K562 (cell line): ENCODE measurements at regions not wholly inside any gene's neighbourhood (a gene's known extent, or its start where the extent isn't known, plus 50 kb on each side); places are given as distances from the start of the nearest gene placed in this dataset.
A peak's percentile ranks its signal among the peaks of the same experiment; 100 is the strongest.

Experiments used
- BMI1 ChIP-seq: fragments of 150-350 bp; IDR thresholded peaks from 2 replicates; pipeline ENCODE4 v1.6.1; 2014; ENCODE audit warnings: low read length
- CSDE1 ChIP-seq, 2 experiments: fragments of 450-650 bp; IDR thresholded peaks; 2 replicates each; pipeline ENCODE4 v1.6.1; 2016; ENCODE audit warnings: mild to moderate bottlenecking in 1 of 2
- CTCFL ChIP-seq: IDR thresholded peaks from 2 replicates; pipeline ENCODE4 v1.6.1; 2011; ENCODE audit warnings: borderline replicate concordance, low read depth, mild to moderate bottlenecking, moderate library complexity, low read length; ENCODE audit not compliant: insufficient read depth, poor library complexity, severe bottlenecking
- GABPA ChIP-seq: fragments of 200-800 bp; sonication (Bioruptor generic); conservative IDR thresholded peaks from 2 replicates; pipeline ENCODE4 v1.6.1; 2016; ENCODE audit warnings: low read depth, missing genetic modification characterization, missing compliant biosample characterization
- GTF2A2 ChIP-seq: IDR thresholded peaks from 2 replicates; pipeline ENCODE4 v1.6.1; 2016; ENCODE audit warnings: mild to moderate bottlenecking, missing genetic modification characterization, missing compliant biosample characterization
- GTF2E2 ChIP-seq: fragments of 200-800 bp; sonication (Bioruptor generic); IDR thresholded peaks from 2 replicates; pipeline ENCODE4 v1.6.1; 2016; ENCODE audit warnings: missing genetic modification characterization, missing compliant biosample characterization
- HDAC3 ChIP-seq: fragments of 450-650 bp; IDR thresholded peaks from 2 replicates; pipeline ENCODE4 v1.6.1; 2018; ENCODE audit warnings: borderline replicate concordance, mild to moderate bottlenecking, moderate library complexity; ENCODE audit not compliant: partially characterized antibody
- KAT7 ChIP-seq: sonication (generic); formaldehyde crosslinking; IDR thresholded peaks from 2 replicates; pipeline ENCODE4 v1.8.0; 2022; ENCODE audit warnings: missing genetic modification reagents, mild to moderate bottlenecking, borderline replicate concordance
- KDM5B ChIP-seq: fragments of 200-600 bp; sonication (generic); IDR thresholded peaks from 2 replicates; pipeline ENCODE4 v1.6.1; 2012; ENCODE audit warnings: low read depth, mild to moderate bottlenecking, moderate library complexity, low read length, control low read depth, inconsistent platforms; ENCODE audit not compliant: insufficient replicate concordance
- KLF10 ChIP-seq: fragments of 250-450 bp; sonication (Bioruptor Pico); IDR thresholded peaks from 2 replicates; pipeline ENCODE4 v1.6.1; 2021; ENCODE audit warnings: matching md5 sums
- MAFG ChIP-seq: fragments of 450-650 bp; conservative IDR thresholded peaks from 2 replicates; pipeline ENCODE4 v1.6.1; 2016; ENCODE audit warnings: missing genetic modification characterization, missing compliant biosample characterization
- MLX ChIP-seq, 2 experiments: fragments of 450-650 bp in 1 of 2; sonication (generic) in 1 of 2; formaldehyde crosslinking; conservative IDR thresholded peaks; 2 replicates each; pipeline versions ENCODE4 v1.4.0 to v1.8.1; 2020 to 2022; ENCODE audit warnings: mild to moderate bottlenecking in 1 of 2, missing genetic modification reagents in 1 of 2
- MTA1 ChIP-seq: fragments of 450-650 bp; IDR thresholded peaks from 2 replicates; pipeline ENCODE4 v1.6.1; 2017; ENCODE audit warnings: borderline replicate concordance
- NR2C1 ChIP-seq, 2 experiments: fragments of 450-650 bp; IDR thresholded peaks; 2 replicates each; pipeline ENCODE4 v1.6.1; 2017; ENCODE audit warnings: mild to moderate bottlenecking in 2 of 2, antibody characterized with exemption in 1 of 2, inconsistent platforms in 1 of 2, missing compliant biosample characterization in 1 of 2, missing genetic modification characterization in 1 of 2
- SIN3B ChIP-seq: fragments of 450-650 bp; IDR thresholded peaks from 2 replicates; pipeline ENCODE4 v1.6.1; 2017; ENCODE audit warnings: low read depth, mild to moderate bottlenecking, moderate library complexity
- SREBF2 ChIP-seq: sonication (generic); formaldehyde crosslinking; IDR thresholded peaks from 2 replicates; pipeline ENCODE4 v1.4.0; 2020; ENCODE audit warnings: mild to moderate bottlenecking, missing genetic modification reagents
- ZBTB33 ChIP-seq: sonication (generic); formaldehyde crosslinking; IDR thresholded peaks from 2 replicates; pipeline ENCODE4 v1.8.1; 2023; ENCODE audit warnings: mild to moderate bottlenecking, missing genetic modification reagents
- ZFX ChIP-seq: sonication (generic); formaldehyde crosslinking; IDR thresholded peaks from 2 replicates; pipeline ENCODE4 v1.8.0; 2022; ENCODE audit warnings: mild to moderate bottlenecking, missing genetic modification reagents, moderate library complexity
- ZNF584 ChIP-seq: fragments of 200-800 bp; sonication (Bioruptor generic); IDR thresholded peaks from 2 replicates; pipeline ENCODE4 v1.6.1; 2016; ENCODE audit warnings: low read depth, mild to moderate bottlenecking, missing genetic modification characterization, missing compliant biosample characterization
- ZNF699 ChIP-seq: fragments of 250-450 bp; sonication (Bioruptor Pico); IDR thresholded peaks from 2 replicates; pipeline ENCODE4 v1.8.0; 2021; ENCODE audit warnings: mild to moderate bottlenecking, moderate library complexity; ENCODE audit not compliant: insufficient replicate concordance
- TF ChIP-seq, protein P1 (sequence below): sonication (generic); formaldehyde crosslinking; IDR thresholded peaks from 2 replicates; pipeline ENCODE4 v1.8.1; 2023; ENCODE audit warnings: mild to moderate bottlenecking, missing genetic modification reagents

- TF ChIP-seq CTCFL, result no peak
- TF ChIP-seq, protein P1, sequence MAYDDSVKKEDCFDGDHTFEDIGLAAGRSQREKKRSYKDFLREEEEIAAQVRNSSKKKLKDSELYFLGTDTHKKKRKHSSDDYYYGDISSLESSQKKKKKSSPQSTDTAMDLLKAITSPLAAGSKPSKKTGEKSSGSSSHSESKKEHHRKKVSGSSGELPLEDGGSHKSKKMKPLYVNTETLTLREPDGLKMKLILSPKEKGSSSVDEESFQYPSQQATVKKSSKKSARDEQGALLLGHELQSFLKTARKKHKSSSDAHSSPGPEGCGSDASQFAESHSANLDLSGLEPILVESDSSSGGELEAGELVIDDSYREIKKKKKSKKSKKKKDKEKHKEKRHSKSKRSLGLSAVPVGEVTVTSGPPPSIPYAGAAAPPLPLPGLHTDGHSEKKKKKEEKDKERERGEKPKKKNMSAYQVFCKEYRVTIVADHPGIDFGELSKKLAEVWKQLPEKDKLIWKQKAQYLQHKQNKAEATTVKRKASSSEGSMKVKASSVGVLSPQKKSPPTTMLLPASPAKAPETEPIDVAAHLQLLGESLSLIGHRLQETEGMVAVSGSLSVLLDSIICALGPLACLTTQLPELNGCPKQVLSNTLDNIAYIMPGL (CRISPR knock-in tag), result no peak
- no peak for TF ChIP-seq HDAC3
- no peak for TF ChIP-seq KLF10 (CRISPR knock-in tag)
- TF ChIP-seq SREBF2, result no peak
- TF ChIP-seq MLX (CRISPR knock-in tag; conservative IDR thresholded peaks at IDR 0.05), result no peak
- peak; percentile 70; the same call in 1 of the 2 replicates for TF ChIP-seq ZNF584 (CRISPR knock-in tag)
- no peak for TF ChIP-seq GTF2A2
- no peak for TF ChIP-seq KAT7 (CRISPR knock-in tag)
- no peak for TF ChIP-seq ZNF699 (CRISPR knock-in tag)
- TF ChIP-seq BMI1, result no peak
- no peak for TF ChIP-seq SIN3B
- TF ChIP-seq GABPA (tag), result peak; percentile 28; the same call in 1 of the 2 replicates
- TF ChIP-seq ZFX, result no peak
- TF ChIP-seq CSDE1 (IDR thresholded peaks at IDR 0.05), result no peak
- peak; percentile 91 for TF ChIP-seq MAFG (tag)
- no peak for TF ChIP-seq KDM5B
- TF ChIP-seq GTF2E2 (tag), result no peak
- no peak for TF ChIP-seq NR2C1 (IDR thresholded peaks at IDR 0.05)
- TF ChIP-seq NR2C1 (tag; IDR thresholded peaks at IDR 0.05), result no peak; the same call in 1 of the 2 replicates
- TF ChIP-seq MTA1, result peak; percentile 85
- TF ChIP-seq ZBTB33, result peak; percentile 62
These were observed 184.2 kb upstream of the ZEB2 start (continued) for GRCh38 chr2:144703852-144704708.
